ENCODE measurements at regions not wholly inside any gene's neighbourhood (a gene's known extent, or its start where the extent isn't known, plus 50 kb on each side); places are given as distances from the start of the nearest gene placed in this dataset.

- TF ChIP-seq, protein P1, sequence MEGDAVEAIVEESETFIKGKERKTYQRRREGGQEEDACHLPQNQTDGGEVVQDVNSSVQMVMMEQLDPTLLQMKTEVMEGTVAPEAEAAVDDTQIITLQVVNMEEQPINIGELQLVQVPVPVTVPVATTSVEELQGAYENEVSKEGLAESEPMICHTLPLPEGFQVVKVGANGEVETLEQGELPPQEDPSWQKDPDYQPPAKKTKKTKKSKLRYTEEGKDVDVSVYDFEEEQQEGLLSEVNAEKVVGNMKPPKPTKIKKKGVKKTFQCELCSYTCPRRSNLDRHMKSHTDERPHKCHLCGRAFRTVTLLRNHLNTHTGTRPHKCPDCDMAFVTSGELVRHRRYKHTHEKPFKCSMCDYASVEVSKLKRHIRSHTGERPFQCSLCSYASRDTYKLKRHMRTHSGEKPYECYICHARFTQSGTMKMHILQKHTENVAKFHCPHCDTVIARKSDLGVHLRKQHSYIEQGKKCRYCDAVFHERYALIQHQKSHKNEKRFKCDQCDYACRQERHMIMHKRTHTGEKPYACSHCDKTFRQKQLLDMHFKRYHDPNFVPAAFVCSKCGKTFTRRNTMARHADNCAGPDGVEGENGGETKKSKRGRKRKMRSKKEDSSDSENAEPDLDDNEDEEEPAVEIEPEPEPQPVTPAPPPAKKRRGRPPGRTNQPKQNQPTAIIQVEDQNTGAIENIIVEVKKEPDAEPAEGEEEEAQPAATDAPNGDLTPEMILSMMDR (IDR thresholded peaks at IDR 0.05) = no peak
- no peak for TF ChIP-seq POLR2A (IDR thresholded peaks at IDR 0.05)
Observed at GRCh38 chr20:59482351-59483187, 121.8 kb upstream of the PHACTR3 start.

Measured in Peyer's patch (tissue), 4 donors.